Coronary artery (tissue), 2 donors: ENCODE measurements at regions not wholly inside any gene's neighbourhood (a gene's known extent, or its start where the extent isn't known, plus 50 kb on each side); places are given as distances from the start of the nearest gene placed in this dataset.

Experiments
- DNase-seq: peaks from one replicate; pipeline ENCODE4 v3.0.0-alpha.2; 2017; ENCODE audit warnings: low spot score
- H3K27ac ChIP-seq, 2 donors: fragments of 200-600 bp; sonication (generic); one replicate each; pipeline ENCODE4 v1.5.1; 2016 to 2019
- H3K4me3 ChIP-seq: fragments of 200-600 bp; sonication (generic); 2 replicates; pipeline ENCODE4 v1.5.1; 2016; ENCODE audit warnings: mild to moderate bottlenecking, moderate library complexity
- CTCF ChIP-seq: fragments of 200-600 bp; sonication (generic); IDR thresholded peaks from one replicate; pipeline ENCODE4 v1.5.1; 2019; ENCODE audit warnings: antibody characterized with exemption

- Histone ChIP-seq H3K4me3 (no peak overlapping the region), H3K27ac (no peak overlapping the region)
- no peak for TF ChIP-seq CTCF
- DNase-seq = no peak
Observed at GRCh38 chr5:179497636-179498340, 52.6 kb upstream of the RUFY1 start.

GRCh38 chr5:179495906-179496455 is 54.4 kb upstream of the RUFY1 start:
- no peak overlapping the region for H3K4me3 ChIP-seq
- no peak for DNase-seq
- H3K27ac ChIP-seq = no peak overlapping the region
- no peak for TF ChIP-seq CTCF

GRCh38 chr5:179494774-179495526 is 55.4 kb upstream of the RUFY1 start:
- no peak for DNase-seq
- Histone ChIP-seq H3K4me3 (no peak overlapping the region), H3K27ac (no peak overlapping the region)
- no peak for TF ChIP-seq CTCF

- H3K4me3 ChIP-seq = no peak overlapping the region
- TF ChIP-seq CTCF = no peak
- no peak overlapping the region for H3K27ac ChIP-seq
- DNase-seq = no peak
Observed at GRCh38 chr5:179488975-179489374, 61.4 kb upstream of the RUFY1 start.

GRCh38 chr5:179488491-179488890 is 61.9 kb upstream of the RUFY1 start:
- DNase-seq = no peak
- Histone ChIP-seq H3K27ac (no peak overlapping the region), H3K4me3 (no peak overlapping the region)
- TF ChIP-seq CTCF = no peak

- DNase-seq = no peak
- no peak overlapping the region for H3K27ac ChIP-seq
- no peak overlapping the region for H3K4me3 ChIP-seq
- TF ChIP-seq CTCF = no peak
Observed at GRCh38 chr5:179487145-179487544, 63.2 kb upstream of the RUFY1 start.
